NB4 (cell line): ENCODE measurements at regions not wholly inside any gene's neighbourhood (a gene's known extent, or its start where the extent isn't known, plus 50 kb on each side); places are given as distances from the start of the nearest gene placed in this dataset.

Experiments
- DNase-seq: peaks from one replicate; pipeline ENCODE4 v3.0.0; 2010; ENCODE audit warnings: low read depth
- H3K4me3 ChIP-seq: one replicate; pipeline ENCODE4 v1.5.1; 2011; ENCODE audit warnings: mild to moderate bottlenecking, low read depth, low read length, moderate library complexity
- MYC ChIP-seq: IDR thresholded peaks from 2 replicates; pipeline ENCODE4 v1.6.1; 2011; ENCODE audit warnings: low read depth, low read length
- POLR2A ChIP-seq: IDR thresholded peaks from 2 replicates; pipeline ENCODE4 v1.6.1; 2011; ENCODE audit warnings: mild to moderate bottlenecking; ENCODE audit not compliant: insufficient read length; ENCODE audit errors: extremely low read depth
- TF ChIP-seq, protein P1 (sequence below): IDR thresholded peaks from one replicate; pipeline ENCODE4 v1.5.1; 2012; ENCODE audit warnings: low read depth, low read length
- TF ChIP-seq, protein P2 (sequence below): IDR thresholded peaks from 2 replicates; pipeline ENCODE4 v1.6.1; 2011; ENCODE audit warnings: low read depth, low read length

DNA sequence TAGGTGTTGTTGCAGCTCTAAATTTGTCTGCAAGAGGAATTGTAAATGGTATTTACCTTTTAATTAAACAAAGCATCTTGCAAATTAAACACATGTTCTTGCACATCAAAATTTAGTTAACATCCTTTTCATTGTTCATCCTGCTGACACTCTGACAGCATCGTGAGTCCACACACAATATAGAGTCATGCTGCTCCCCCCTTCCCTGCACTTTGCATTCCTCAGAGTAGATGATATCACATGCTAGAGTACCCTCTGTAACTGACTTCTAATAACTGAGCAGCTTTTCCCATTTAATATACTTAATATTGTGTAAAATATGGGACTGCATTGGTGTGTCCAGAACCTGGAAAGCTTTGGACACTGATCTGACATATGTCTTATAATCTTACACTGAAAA, 138.8 kb upstream of the DPYD start:
- no peak for DNase-seq
- H3K4me3 ChIP-seq: no peak overlapping the region
- TF ChIP-seq POLR2A (no peak), MYC (no peak)
- TF ChIP-seq, protein P1, sequence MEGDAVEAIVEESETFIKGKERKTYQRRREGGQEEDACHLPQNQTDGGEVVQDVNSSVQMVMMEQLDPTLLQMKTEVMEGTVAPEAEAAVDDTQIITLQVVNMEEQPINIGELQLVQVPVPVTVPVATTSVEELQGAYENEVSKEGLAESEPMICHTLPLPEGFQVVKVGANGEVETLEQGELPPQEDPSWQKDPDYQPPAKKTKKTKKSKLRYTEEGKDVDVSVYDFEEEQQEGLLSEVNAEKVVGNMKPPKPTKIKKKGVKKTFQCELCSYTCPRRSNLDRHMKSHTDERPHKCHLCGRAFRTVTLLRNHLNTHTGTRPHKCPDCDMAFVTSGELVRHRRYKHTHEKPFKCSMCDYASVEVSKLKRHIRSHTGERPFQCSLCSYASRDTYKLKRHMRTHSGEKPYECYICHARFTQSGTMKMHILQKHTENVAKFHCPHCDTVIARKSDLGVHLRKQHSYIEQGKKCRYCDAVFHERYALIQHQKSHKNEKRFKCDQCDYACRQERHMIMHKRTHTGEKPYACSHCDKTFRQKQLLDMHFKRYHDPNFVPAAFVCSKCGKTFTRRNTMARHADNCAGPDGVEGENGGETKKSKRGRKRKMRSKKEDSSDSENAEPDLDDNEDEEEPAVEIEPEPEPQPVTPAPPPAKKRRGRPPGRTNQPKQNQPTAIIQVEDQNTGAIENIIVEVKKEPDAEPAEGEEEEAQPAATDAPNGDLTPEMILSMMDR: no peak
- TF ChIP-seq, protein P2, sequence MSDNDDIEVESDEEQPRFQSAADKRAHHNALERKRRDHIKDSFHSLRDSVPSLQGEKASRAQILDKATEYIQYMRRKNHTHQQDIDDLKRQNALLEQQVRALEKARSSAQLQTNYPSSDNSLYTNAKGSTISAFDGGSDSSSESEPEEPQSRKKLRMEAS: no peak

DNA sequence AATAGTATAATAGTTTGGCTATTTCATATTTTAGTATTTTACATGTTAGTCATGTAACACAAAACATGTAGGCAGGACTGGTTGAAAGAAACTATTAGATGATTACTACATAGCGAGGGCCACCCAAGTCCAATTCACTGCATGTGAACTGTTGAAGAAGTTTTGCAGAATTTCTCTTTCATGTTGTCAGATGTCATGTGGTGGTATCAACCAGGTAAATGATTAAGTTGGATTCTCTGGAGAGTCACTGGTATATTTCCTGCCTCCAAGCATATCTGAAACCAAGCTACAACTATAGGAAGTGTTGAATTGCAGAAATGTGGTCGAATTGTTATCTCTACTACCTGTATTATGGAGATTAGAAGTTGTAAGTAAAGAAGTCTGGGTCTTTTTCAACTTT, 137.8 kb upstream of the DPYD start:
- DNase-seq: no peak
- H3K4me3 ChIP-seq: no peak overlapping the region
- TF ChIP-seq, protein P2: no peak
- TF ChIP-seq, protein P1: no peak
- TF ChIP-seq POLR2A (no peak), MYC (no peak)

DNA sequence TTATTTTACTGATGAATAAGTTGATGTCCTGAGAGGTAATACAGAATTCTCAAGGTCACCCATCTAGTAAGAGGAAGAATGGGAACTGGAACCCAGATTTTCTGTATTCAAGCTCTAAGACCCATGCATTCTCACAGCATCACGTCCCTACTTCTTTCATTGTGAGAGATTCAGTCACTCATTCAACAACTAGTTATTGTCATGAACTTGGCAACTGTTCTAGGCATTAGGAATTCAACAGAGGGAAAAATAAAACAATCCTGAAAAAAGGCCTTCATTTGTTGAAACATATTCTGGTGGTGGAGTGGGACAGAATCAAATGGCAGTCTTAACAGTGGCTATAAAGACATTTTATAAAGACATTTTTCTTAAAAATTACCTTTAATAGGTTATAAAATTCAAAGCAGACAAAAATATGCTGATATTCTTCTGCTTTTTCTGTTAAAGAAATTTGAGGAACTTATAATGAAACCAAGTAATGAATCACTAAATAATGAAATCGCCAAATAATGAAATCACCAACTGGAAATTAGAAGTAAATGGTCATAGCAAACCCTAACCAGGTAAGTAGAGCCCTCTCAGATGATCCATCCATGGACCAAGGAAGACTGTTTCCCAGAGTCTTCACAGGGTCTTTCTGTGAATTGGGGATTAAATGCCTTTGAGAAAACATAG, 136.5 kb upstream of the DPYD start:
- no peak for DNase-seq
- TF ChIP-seq, protein P1: no peak
- no peak for TF ChIP-seq POLR2A
- TF ChIP-seq MYC: no peak
- TF ChIP-seq, protein P2: no peak

DNA sequence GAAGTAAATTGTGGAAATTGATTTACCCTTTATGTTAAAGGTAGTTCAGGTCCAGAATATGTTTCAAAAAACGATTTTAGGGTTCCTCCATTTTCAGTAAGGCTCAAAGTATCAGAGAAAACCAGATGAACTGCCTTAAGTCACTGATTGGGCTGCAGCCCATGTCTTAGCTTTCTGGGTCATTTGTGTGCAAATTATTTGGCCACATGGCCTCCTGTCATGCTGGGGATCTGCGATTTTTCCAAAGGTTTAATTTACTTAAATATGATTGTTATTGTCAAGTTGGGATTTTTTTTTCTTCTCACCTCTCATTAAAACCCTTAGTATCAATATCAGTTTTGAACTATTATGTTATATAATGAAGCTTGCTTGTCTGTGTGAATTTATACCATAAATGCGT, 135.9 kb upstream of the DPYD start:
- DNase-seq: no peak
- H3K4me3 ChIP-seq: no peak overlapping the region
- TF ChIP-seq, protein P1: no peak
- TF ChIP-seq POLR2A (no peak), MYC (no peak)
- TF ChIP-seq, protein P2: no peak

More for the DNA sequence above, 136.5 kb upstream of the DPYD start:
- H3K4me3 ChIP-seq: no peak overlapping the region

DNA sequence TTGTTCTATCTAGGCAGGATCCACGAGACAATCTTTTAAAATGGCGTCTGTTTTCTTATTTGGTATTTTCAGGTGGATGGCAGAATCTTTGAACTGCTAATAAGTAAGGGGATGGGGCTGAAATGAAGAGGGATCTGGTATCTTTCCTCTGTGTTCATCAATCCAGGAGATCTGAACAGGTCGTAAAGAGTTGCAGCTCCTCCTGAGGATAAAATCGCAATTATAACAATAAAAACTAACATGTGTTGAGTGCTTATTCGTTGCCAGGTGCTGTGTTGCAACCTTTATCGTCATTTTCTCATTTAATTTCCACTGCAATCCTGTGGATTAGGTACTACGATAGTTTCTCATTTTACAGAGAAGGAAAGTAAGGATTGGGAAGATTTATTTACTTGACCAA, 134.6 kb upstream of the DPYD start:
- DNase-seq: no peak
- H3K4me3 ChIP-seq: no peak overlapping the region
- TF ChIP-seq, protein P1: no peak
- TF ChIP-seq, protein P2: no peak
- TF ChIP-seq POLR2A: no peak
- TF ChIP-seq MYC: no peak
